HepG2 (cell line): ENCODE measurements at regions not wholly inside any gene's neighbourhood (a gene's known extent, or its start where the extent isn't known, plus 50 kb on each side); places are given as distances from the start of the nearest gene placed in this dataset.

ENCODE experiments used
- ATAC-seq: fragments of 200-7000 bp; cut with Tn5 transposase; 3 replicates; pipeline ENCODE4 v1.9.1; 2020; ENCODE audit warnings: mild to moderate bottlenecking, moderate library complexity
- BruUV-seq: library from RNA; stranded (reverse); fragments of 400-500 nt; replicated peaks from 2 replicates; lab custom pipeline; 2021; lab: Mats Ljungman, UMichigan
- CTCF ChIA-PET: fragments of 300-600 bp; formaldehyde crosslinking; extraction: SDS; loops from one replicate; lab custom pipeline; 2021; ENCODE audit warnings: low total read pairs, inconsistent platforms, low intra/inter-chr PET ratio; lab: Yijun Ruan, JAX
- POLR2A ChIA-PET: fragments of 350-600 bp; sonication (Branson Sonifier 250); formaldehyde crosslinking; loops from one replicate; lab custom pipeline; 2020; ENCODE audit warnings: antibody characterized with exemption, inconsistent platforms; lab: Yijun Ruan, JAX
- DNase-seq: peaks from one replicate; pipeline ENCODE4 v3.0.0-alpha.2; 2015; ENCODE audit warnings: low spot score
- FAIRE-seq: peaks from 3 replicates; lab custom pipeline; 2011; peaks lifted over from hg19 to GRCh38; lab: Jason Lieb, UNC
- H2AFZ ChIP-seq: one replicate; pipeline ENCODE4 v1.6.1; 2011; ENCODE audit warnings: low read length, inconsistent platforms
- H3K27ac ChIP-seq: fragments of 300-600 bp; 3 replicates; pipeline ENCODE4 v1.8.0; 2011; ENCODE audit warnings: mixed run types, mild to moderate bottlenecking, mixed read lengths, low read length, inconsistent platforms; ENCODE audit not compliant: insufficient read depth; ENCODE audit errors: extremely low read length
- H3K27me3 ChIP-seq, 2 experiments: fragments of 200-600 bp in 1 of 2; 2 replicates in 1 of 2; 3 replicates in 1 of 2; pipeline versions ENCODE4 v1.6.0 to v1.8.0; 2011; ENCODE audit warnings: low read length in 2 of 2, mild to moderate bottlenecking in 2 of 2, moderate library complexity in 2 of 2, inconsistent platforms in 1 of 2; ENCODE audit not compliant: insufficient read depth in 2 of 2, control insufficient read depth in 1 of 2
- H3K36me3 ChIP-seq, 2 experiments: fragments of 200-600 bp in 1 of 2; replicated peaks in 1 of 2; 2 replicates in 1 of 2; 3 replicates in 1 of 2; pipeline versions ENCODE4 v1.5.1 to v1.8.0; 2011; ENCODE audit warnings: low read length in 2 of 2, inconsistent platforms in 1 of 2; ENCODE audit not compliant: insufficient read depth in 2 of 2, control insufficient read depth in 1 of 2
- H3K4me1 ChIP-seq: 2 replicates; pipeline ENCODE4 v1.5.1; 2012; ENCODE audit warnings: low read length, inconsistent platforms; ENCODE audit not compliant: insufficient read depth
- H3K4me2 ChIP-seq: 2 replicates; pipeline ENCODE4 v1.6.0; 2011; ENCODE audit warnings: low read depth, low read length, inconsistent platforms
- H3K4me3 ChIP-seq, 3 experiments: fragments of 200-600 bp in 1 of 3; sonication (generic), shearing (Covaris generic) in 1 of 3; replicated peaks in 1 of 3; 2 replicates each; pipeline ENCODE4 v1.5.1; 2011 to 2016; ENCODE audit warnings: low read length in 3 of 3, inconsistent platforms in 2 of 3, low read depth in 2 of 3, mild to moderate bottlenecking in 2 of 3, control low read depth in 1 of 3, mixed read lengths in 1 of 3; ENCODE audit not compliant: insufficient read depth in 1 of 3
- H3K79me2 ChIP-seq: one replicate; pipeline ENCODE4 v1.6.1; 2011; ENCODE audit warnings: low read length, inconsistent platforms; ENCODE audit not compliant: insufficient read depth
- H3K9ac ChIP-seq: 2 replicates; pipeline ENCODE4 v1.6.0; 2011; ENCODE audit warnings: mild to moderate bottlenecking, low read depth, low read length, inconsistent platforms; ENCODE audit not compliant: insufficient read depth
- H3K9me3 ChIP-seq: 2 replicates; pipeline ENCODE4 v1.5.1; 2012; ENCODE audit warnings: mild to moderate bottlenecking, low read length
- H4K20me1 ChIP-seq: 2 replicates; pipeline ENCODE4 v1.6.0; 2011; ENCODE audit warnings: inconsistent platforms, mild to moderate bottlenecking, low read length, moderate library complexity; ENCODE audit not compliant: insufficient read depth
- HOXA7 ChIP-seq: sonication (generic); formaldehyde crosslinking; IDR thresholded peaks from 2 replicates; pipeline ENCODE4 v1.8.1; 2022; ENCODE audit warnings: mild to moderate bottlenecking, missing genetic modification reagents, moderate library complexity
- HOXD1 ChIP-seq: sonication (generic); formaldehyde crosslinking; IDR thresholded peaks from 2 replicates; pipeline ENCODE4 v1.5.0; 2020; ENCODE audit warnings: missing genetic modification reagents
- KLF13 ChIP-seq: sonication (generic); formaldehyde crosslinking; IDR thresholded peaks from 2 replicates; pipeline ENCODE4 v1.4.0; 2020; ENCODE audit warnings: mild to moderate bottlenecking, missing genetic modification reagents
- MEF2D ChIP-seq: sonication (generic); formaldehyde crosslinking; IDR thresholded peaks from 2 replicates; pipeline ENCODE4 v1.5.1; 2020; ENCODE audit warnings: mild to moderate bottlenecking, missing genetic modification reagents
- NR2F1 ChIP-seq, 2 experiments: fragments of 450-650 bp in 1 of 2; formaldehyde crosslinking in 1 of 2; IDR thresholded peaks; 2 replicates each; pipeline versions ENCODE4 v1.5.0 to v1.6.1; 2016 to 2020; ENCODE audit warnings: mild to moderate bottlenecking in 1 of 2, missing compliant biosample characterization in 1 of 2, missing genetic modification reagents in 1 of 2, moderate library complexity in 1 of 2
- TCF7L2 ChIP-seq: IDR thresholded peaks from 2 replicates; pipeline ENCODE4 v1.6.1; 2011; ENCODE audit warnings: mild to moderate bottlenecking, low read depth, low read length, moderate library complexity
- TEAD2 ChIP-seq: sonication (generic); formaldehyde crosslinking; IDR thresholded peaks from 2 replicates; pipeline ENCODE4 v1.9.0; 2021; ENCODE audit warnings: missing genetic modification reagents
- ZBTB3 ChIP-seq: sonication (generic); formaldehyde crosslinking; IDR thresholded peaks from 2 replicates; pipeline ENCODE4 v1.4.0; 2020; ENCODE audit warnings: low read depth, mild to moderate bottlenecking, moderate library complexity, missing genetic modification reagents, borderline replicate concordance
- ZNF430 ChIP-seq: sonication (generic); formaldehyde crosslinking; IDR thresholded peaks from 2 replicates; pipeline ENCODE4 v1.9.0; 2021; ENCODE audit warnings: mild to moderate bottlenecking, missing genetic modification reagents
- ZNF510 ChIP-seq: sonication (generic); formaldehyde crosslinking; IDR thresholded peaks from 2 replicates; pipeline ENCODE4 v1.4.0; 2020; ENCODE audit warnings: low read depth, mild to moderate bottlenecking, missing genetic modification reagents
- WGBS: methylation state at CpG from one replicate; pipeline ENCODE4 v1.1.6; 2017; ENCODE audit warnings: low lambda C conversion rate; 5-methylcytosine and 5-hydroxymethylcytosine counted together
- in situ Hi-C: cut with HindIII; loops from 2 replicates; pipeline ENCODE4 v1.10.0; 2017; ENCODE audit warnings: low pct_unique_long_range_greater_than_20kb; ENCODE audit not compliant: extremely low pct_ligation_motif_present
- intact Hi-C: fragments of 100-400 bp; cut with micrococcal nuclease; formaldehyde crosslinking; loops from one replicate; pipeline ENCODE4 v1.10.0; 2022; ENCODE audit not compliant: unreplicated experiment
- TF ChIP-seq, protein P1 (sequence below): sonication (generic); formaldehyde crosslinking; IDR thresholded peaks from 2 replicates; pipeline ENCODE4 v1.4.0; 2020; ENCODE audit warnings: mild to moderate bottlenecking, missing genetic modification reagents
- TF ChIP-seq, protein P2 (sequence below): sonication (generic); formaldehyde crosslinking; IDR thresholded peaks from 2 replicates; pipeline ENCODE4 v1.8.0; 2022; ENCODE audit warnings: mild to moderate bottlenecking, missing genetic modification reagents, moderate library complexity

DNA sequence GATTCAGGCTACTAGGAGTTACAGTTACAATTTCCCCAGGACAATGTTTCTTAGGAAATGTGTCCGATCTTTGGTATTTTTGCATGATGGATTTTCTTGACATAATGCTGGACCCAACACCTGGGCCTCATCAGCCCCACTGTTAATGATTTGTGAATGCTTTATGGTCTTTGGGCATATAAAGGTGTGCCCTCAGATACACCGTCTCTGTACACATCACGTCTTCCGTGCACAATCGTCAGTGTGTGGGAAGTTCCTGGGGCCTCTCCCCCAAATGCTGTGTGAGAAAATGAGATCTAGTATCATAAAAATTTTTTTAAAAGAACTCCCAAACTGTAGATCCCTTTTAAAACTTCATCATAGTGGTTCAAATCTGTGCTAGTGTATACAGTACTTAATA lies 373.2 kb upstream of the ID4 start:
- DNase-seq (no peak), FAIRE-seq (no peak), ATAC-seq (no peak)
- TF ChIP-seq TEAD2 (CRISPR knock-in tag): no peak
- TF ChIP-seq ZNF510 (CRISPR knock-in tag): no peak
- no peak for TF ChIP-seq NR2F1 (CRISPR knock-in tag; IDR thresholded peaks at IDR 0.05)
- no peak for TF ChIP-seq ZBTB3
- ChIA-PET POLR2A (no interaction called here), CTCF (no interaction called here)
- intact Hi-C loops (no loop called here), in situ Hi-C loops (no loop called here)
- BruUV-seq: no TSS peak
- Histone ChIP-seq H3K4me3 (no peak overlapping the region), H3K79me2 (no peaks in the 10 kb centered on the region), H3K9me3 (no peaks in the 10 kb centered on the region), H3K4me1 (no peaks in the 10 kb centered on the region), H3K36me3 (no peaks in the 10 kb centered on the region), H3K9ac (no peak overlapping the region), H3K27ac (no peak overlapping the region), H4K20me1 (no peaks in the 10 kb centered on the region), H3K4me2 (no peak overlapping the region), H2AFZ (no peak overlapping the region), H3K27me3 (no peaks in the 10 kb centered on the region)
- WGBS: 19% methylated on average over 5 of the region's 5 CpGs

DNA sequence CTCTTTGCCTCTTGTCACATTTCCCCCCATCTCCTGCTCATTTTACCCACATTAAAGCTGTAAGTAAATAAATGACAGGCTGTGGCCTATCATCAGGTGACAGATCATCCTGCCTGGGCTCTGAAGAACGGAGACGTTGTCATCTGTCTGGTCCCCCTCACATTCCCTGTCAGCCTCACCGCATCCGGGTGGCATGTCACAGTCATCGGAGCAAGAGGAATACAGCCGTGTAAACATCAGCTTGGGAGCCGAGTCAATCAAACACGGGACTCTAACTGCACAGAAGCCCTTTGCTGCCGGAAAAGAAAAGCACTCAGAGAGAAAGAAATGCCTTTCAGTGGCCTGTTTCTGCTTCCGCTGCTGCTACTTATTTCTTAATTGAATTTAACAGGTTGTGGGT lies 371.9 kb upstream of the ID4 start:
- ATAC-seq: no peak
- H3K9ac ChIP-seq: no peak overlapping the region
- TF ChIP-seq ZNF430 (CRISPR knock-in tag) (no peak), MEF2D (no peak), KLF13 (CRISPR knock-in tag) (no peak), TCF7L2 (no peak), HOXD1 (no peak), HOXA7 (CRISPR knock-in tag) (no peak)
- TF ChIP-seq, protein P1, sequence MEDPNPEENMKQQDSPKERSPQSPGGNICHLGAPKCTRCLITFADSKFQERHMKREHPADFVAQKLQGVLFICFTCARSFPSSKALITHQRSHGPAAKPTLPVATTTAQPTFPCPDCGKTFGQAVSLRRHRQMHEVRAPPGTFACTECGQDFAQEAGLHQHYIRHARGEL (CRISPR knock-in tag): no peak
- TF ChIP-seq, protein P2, sequence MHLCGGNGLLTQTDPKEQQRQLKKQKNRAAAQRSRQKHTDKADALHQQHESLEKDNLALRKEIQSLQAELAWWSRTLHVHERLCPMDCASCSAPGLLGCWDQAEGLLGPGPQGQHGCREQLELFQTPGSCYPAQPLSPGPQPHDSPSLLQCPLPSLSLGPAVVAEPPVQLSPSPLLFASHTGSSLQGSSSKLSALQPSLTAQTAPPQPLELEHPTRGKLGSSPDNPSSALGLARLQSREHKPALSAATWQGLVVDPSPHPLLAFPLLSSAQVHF (CRISPR knock-in tag): no peak
- TF ChIP-seq, all 625 proteins: peak for 0
- DNase-seq: no peak
- FAIRE-seq: no peak
- no peaks in the 10 kb centered on the region for H3K27me3 ChIP-seq
- no TSS peak for BruUV-seq
- H2AFZ ChIP-seq: no peak overlapping the region
- no peak overlapping the region for H3K4me3 ChIP-seq
- ChIA-PET POLR2A (no interaction called here), CTCF (no interaction called here)
- H3K79me2 ChIP-seq: no peaks in the 10 kb centered on the region
- H3K36me3 ChIP-seq: no peaks in the 10 kb centered on the region
- in situ Hi-C loops: no loop called here
- H3K9me3 ChIP-seq: no peaks in the 10 kb centered on the region
- no peak overlapping the region for H3K27ac ChIP-seq
- H3K4me1 ChIP-seq: no peaks in the 10 kb centered on the region
- intact Hi-C loops: no loop called here
- WGBS: 32% methylated on average over 10 of the region's 10 CpGs
- H4K20me1 ChIP-seq: no peaks in the 10 kb centered on the region
- H3K4me2 ChIP-seq: no peak overlapping the region
